ENCODE measurements at regions not wholly inside any gene's neighbourhood (a gene's known extent, or its start where the extent isn't known, plus 50 kb on each side); places are given as distances from the start of the nearest gene placed in this dataset.

- Histone ChIP-seq H3K4me2 (ENCODE audit: low read length) (no peak overlapping the region), H3K9me2 (ENCODE audit: insufficient read depth, low read length) (no peaks in the 10 kb centered on the region), H3K4me1 (ENCODE audit: insufficient read depth, low read length, poor library complexity, severe bottlenecking) (no peaks in the 10 kb centered on the region), H3K9me3 (ENCODE audit: low read length) (no peaks in the 10 kb centered on the region), H3K4me3 (ENCODE audit: low read depth, low read length, poor library complexity, severe bottlenecking) (no peak overlapping the region), H3K27ac (ENCODE audit: low read depth, low read length, poor library complexity, severe bottlenecking) (no peak overlapping the region), H3K36me3 (ENCODE audit: insufficient read depth, low read length) (no peaks in the 10 kb centered on the region), H2AFZ (ENCODE audit: low read length) (no peak overlapping the region), H4K20me1 (ENCODE audit: insufficient read depth, low read length) (no peaks in the 10 kb centered on the region), H3K79me2 (ENCODE audit: insufficient read depth, low read depth, low read length) (no peaks in the 10 kb centered on the region)
- DNase-seq (ENCODE audit: low spot score), result no peak
- no peak for TF ChIP-seq CTCF (conservative IDR thresholded peaks at IDR 0.05; ENCODE audit: low read length)
- BruUV-seq (replicated peaks), result no TSS peak
- ChIA-PET CTCF (ENCODE audit: unreplicated experiment) (no interaction called here), POLR2A (no interaction called here)
- intact Hi-C loops (cut with micrococcal nuclease; ENCODE audit: unreplicated experiment), result no loop called here
Observed at GRCh38 chr5:105963696-105964255, 1707.0 kb downstream of the EFNA5 start.

- H3K79me2 ChIP-seq (ENCODE audit: insufficient read depth, low read depth, low read length), result no peaks in the 10 kb centered on the region
- H3K4me3 ChIP-seq (ENCODE audit: low read depth, low read length, poor library complexity, severe bottlenecking), result no peak overlapping the region
- DNase-seq (ENCODE audit: low spot score), result no peak
- no TSS peak for BruUV-seq (replicated peaks)
- no peaks in the 10 kb centered on the region for H3K9me3 ChIP-seq (ENCODE audit: low read length)
- ChIA-PET CTCF (ENCODE audit: unreplicated experiment) (no interaction called here), POLR2A (interaction anchor here (0.6 to 0.9 kb wide), 3 partner anchors 15 to 41 kb away, joined by 3 to 5 read pairs (median 5); no protein-coding TSS in a partner anchor)
- H2AFZ ChIP-seq (ENCODE audit: low read length), result no peak overlapping the region
- H3K4me2 ChIP-seq (ENCODE audit: low read length), result no peak overlapping the region
- TF ChIP-seq CTCF (conservative IDR thresholded peaks at IDR 0.05; ENCODE audit: low read length) (no peak), EZH2phosphoT487 (IDR thresholded peaks at IDR 0.05; ENCODE audit: borderline replicate concordance, low read depth, low read length) (no peak)
- no peaks in the 10 kb centered on the region for H3K4me1 ChIP-seq (ENCODE audit: insufficient read depth, low read length, poor library complexity, severe bottlenecking)
- H3K27ac ChIP-seq (ENCODE audit: low read depth, low read length, poor library complexity, severe bottlenecking), result no peak overlapping the region
- no peaks in the 10 kb centered on the region for H4K20me1 ChIP-seq (ENCODE audit: insufficient read depth, low read length)
- H3K9me2 ChIP-seq (ENCODE audit: insufficient read depth, low read length), result no peaks in the 10 kb centered on the region
- H3K36me3 ChIP-seq (ENCODE audit: insufficient read depth, low read length), result no peaks in the 10 kb centered on the region
- intact Hi-C loops (cut with micrococcal nuclease; ENCODE audit: unreplicated experiment), result no loop called here
Observed at GRCh38 chr5:105961572-105961971, 1709.2 kb downstream of the EFNA5 start.

DNA sequence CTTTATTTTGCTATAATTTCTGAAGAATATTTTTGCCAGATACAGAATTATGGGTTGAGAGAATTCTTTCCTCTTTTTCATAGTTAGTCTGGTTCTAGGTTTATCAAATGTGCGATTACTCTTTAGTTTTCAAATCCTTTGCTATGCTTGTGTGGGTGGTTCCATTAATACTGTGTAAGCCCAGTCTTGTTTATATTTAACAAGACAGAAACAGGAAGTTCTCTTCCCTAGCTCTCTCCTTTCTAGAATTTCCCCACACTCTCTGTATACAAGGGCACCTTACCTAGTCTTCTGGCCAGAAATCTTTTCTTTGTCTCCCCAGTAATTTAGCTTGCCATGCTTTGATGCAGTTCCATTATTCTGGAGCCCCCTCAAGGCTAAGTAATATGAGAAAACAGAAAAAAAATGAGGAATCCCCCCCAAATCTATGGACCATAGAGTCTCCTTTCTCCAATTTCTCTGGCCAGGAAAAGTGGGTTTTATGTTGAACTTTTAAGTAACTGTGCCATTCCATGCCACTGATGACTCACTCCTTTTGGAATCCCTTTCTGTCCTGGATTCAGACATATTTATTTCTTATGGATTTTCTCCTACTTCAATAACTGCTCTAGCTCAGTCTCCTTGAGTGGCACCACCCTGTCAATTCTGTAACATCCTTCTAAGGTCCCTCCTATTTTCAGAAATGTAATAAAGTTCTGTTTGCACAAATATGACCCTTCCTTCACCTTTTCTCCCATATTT is 1714.1 kb downstream of the EFNA5 start:
- no peaks in the 10 kb centered on the region for H3K9me3 ChIP-seq (ENCODE audit: low read length)
- no TSS peak for BruUV-seq (replicated peaks)
- H3K36me3 ChIP-seq (ENCODE audit: insufficient read depth, low read length), result no peaks in the 10 kb centered on the region
- no peak overlapping the region for H2AFZ ChIP-seq (ENCODE audit: low read length)
- H3K9me2 ChIP-seq (ENCODE audit: insufficient read depth, low read length), result no peaks in the 10 kb centered on the region
- H3K4me3 ChIP-seq (ENCODE audit: low read depth, low read length, poor library complexity, severe bottlenecking), result no peak overlapping the region
- no peak for DNase-seq (ENCODE audit: low spot score)
- H3K4me1 ChIP-seq (ENCODE audit: insufficient read depth, low read length, poor library complexity, severe bottlenecking), result no peaks in the 10 kb centered on the region
- intact Hi-C loops (cut with micrococcal nuclease; ENCODE audit: unreplicated experiment), result no loop called here
- H4K20me1 ChIP-seq (ENCODE audit: insufficient read depth, low read length), result no peaks in the 10 kb centered on the region
- no peaks in the 10 kb centered on the region for H3K79me2 ChIP-seq (ENCODE audit: insufficient read depth, low read depth, low read length)
- H3K4me2 ChIP-seq (ENCODE audit: low read length), result no peak overlapping the region
- no peak for TF ChIP-seq EZH2phosphoT487 (IDR thresholded peaks at IDR 0.05; ENCODE audit: borderline replicate concordance, low read depth, low read length)
- POLR2A ChIA-PET, result no interaction called here
- H3K27ac ChIP-seq (ENCODE audit: low read depth, low read length, poor library complexity, severe bottlenecking), result no peak overlapping the region
- CTCF ChIA-PET (ENCODE audit: unreplicated experiment), result no interaction called here
